ENCODE measurements at regions not wholly inside any gene's neighbourhood (a gene's known extent, or its start where the extent isn't known, plus 50 kb on each side); places are given as distances from the start of the nearest gene placed in this dataset.

DNA sequence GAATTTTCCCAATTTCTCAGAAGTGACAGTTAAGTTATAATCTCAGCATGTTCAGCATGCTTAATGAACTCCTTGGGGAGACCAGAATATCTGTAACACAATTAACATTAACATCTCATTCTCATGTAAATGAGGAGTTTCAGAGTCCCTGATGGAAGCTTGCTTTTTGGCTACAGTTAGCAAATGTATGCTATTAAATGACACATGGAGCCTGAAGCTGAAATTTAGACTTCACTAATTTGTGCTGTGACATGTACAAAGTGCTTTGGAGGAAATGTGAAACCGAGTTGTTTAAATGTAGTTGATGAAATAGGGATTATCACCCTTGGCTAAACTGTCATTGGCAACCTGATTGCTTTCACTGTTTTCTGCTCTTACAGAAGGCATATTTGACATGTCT is 2265.1 kb upstream of the PCDH20 start:
- DNase-seq (ENCODE audit: low spot score): no peak

DNA sequence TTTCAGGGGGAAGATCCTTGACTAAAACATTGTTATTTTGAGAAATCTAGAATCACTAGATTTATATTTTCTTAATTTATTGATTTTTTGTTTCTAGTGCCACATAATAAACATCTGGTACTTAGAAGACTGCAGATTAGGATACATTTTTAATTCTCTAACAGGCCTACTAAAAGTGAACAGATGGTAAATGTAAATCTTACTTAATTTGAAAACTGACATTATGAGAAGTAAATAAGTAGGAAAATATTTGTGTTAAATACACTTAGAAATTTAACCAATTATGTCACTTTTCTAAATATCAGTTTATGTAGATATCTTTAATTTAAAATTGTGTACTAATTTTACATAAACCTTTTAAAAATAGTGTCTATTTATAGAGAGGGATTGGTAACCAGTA is 2255.6 kb upstream of the PCDH20 start:
- DNase-seq (ENCODE audit: low spot score): no peak

DNA sequence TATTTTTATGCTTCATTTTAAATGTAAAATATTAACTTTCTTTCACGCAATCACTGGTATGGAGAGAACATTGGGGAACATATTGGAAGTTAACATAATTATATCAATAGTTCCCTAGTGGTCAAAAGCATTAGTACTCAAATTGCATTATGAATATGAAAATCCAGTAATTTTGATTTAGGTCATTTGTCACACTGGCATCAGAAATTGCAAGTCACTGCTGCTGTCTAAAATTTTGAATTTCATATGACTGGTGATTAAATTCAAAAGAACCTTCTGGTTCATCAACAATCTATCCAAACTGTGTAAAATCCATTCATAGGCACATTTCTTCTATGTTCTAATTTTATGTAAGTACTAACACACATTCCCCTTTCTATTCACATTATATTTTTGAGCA is 2235.7 kb upstream of the PCDH20 start:
- no peak for DNase-seq (ENCODE audit: low spot score)

DNA sequence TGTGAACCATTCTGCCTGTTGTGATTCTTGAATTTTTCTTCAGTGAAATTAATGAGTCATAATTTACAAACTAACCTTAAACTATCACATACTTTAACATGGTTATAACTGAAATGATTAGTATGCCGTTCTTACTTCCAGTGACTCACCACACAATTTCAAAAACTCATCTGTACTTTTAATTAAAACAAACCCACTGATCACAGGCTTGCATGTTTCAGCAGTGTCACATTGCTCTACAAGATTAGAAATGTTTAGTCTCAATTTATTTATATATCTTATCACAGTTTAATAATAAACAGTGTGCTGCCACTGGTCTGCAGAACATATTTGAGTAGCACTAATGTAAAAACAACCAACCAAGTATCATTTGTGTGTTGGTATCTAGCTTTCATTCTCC is 2227.9 kb upstream of the PCDH20 start:
- no peak for DNase-seq (ENCODE audit: low spot score)

DNA sequence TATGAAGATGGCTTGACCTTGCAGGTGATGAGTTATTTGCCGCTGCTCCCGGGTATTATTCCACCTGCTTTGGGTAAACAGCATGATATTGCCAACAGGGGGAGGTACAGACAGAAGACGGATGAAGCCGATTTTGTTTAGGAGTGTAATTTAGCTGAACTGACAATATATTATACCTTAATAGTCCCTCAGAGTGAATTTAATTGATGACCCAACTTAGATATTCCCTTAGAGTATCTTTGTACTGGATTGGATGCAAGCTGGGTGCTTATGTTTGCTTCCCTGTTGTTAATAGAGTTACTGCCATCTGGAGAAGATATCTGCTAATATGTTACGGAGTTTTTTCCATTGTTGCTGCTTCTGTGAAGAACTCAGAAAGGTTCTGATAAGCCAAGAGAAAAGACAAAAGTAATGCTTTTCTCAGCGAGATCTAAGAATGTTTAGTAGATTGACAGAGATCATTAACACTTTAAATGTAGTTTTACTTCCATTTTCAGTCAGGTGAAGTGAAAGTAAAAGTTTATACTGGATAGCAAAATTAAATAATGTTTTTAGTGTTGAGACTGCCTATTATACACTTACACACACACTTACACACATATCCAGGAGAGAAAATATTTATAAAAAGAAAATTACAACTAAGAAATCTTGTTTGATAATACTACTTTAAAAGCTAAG is 2220.8 kb upstream of the PCDH20 start:
- DNase-seq (ENCODE audit: low spot score): no peak

DNA sequence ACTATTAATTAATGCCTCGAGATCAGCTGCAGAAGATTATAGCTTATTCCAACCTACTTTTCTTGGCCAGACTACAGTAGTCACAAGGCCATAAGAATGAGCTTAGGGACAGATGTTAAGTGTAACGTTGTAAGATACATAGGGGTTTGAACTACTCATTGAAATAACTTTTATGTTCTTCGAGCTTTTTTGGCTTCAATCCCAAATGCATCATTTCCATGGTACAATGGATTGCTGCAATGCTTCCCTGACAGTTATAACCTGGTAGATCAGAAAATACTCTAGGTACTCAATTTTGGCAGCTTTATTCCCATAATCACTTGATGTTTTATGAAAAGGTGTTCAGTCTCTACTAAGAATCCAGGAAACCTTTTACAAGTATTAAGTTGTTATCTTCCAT is 2216.7 kb upstream of the PCDH20 start:
- DNase-seq (ENCODE audit: low spot score): no peak

DNA sequence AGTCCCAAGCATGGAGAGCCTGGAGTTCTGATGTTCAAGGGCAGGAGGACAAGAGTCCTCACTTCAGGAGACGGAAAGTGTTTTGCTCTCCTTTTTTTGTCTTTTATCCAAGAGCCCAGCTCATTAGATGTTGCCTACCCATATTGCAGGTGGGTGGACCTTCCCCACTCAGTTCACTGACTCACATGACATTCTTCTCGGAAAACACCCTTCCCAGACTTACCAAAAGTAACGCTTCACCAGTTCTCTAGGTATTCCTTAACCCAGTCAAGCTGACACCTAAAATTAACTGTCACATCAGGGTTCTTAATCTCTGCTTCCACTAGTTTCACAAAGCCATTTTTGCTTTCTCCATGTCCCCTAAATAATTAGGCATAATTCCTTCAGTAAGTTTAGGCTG is 2215.4 kb upstream of the PCDH20 start:
- no peak for DNase-seq (ENCODE audit: low spot score)

DNA sequence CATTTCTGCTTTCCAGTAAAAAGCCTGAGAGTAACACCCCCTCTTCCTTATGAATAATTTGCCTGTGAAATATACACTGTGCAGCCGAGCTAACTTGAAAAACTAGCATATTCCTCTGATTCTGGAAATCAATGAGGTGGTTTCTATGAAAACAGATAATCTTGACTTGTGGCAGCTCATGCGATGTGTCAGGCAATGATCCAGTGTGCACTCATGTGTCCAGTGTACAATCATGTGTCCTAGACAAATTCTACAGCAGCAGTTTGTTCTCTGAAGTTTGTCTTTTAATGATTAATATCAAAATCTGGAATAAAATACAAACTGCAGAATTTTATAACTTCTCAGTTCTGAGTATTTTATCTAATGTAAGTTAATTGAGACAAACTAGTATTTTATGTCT is 2213.9 kb upstream of the PCDH20 start:
- DNase-seq (ENCODE audit: low spot score): no peak

DNA sequence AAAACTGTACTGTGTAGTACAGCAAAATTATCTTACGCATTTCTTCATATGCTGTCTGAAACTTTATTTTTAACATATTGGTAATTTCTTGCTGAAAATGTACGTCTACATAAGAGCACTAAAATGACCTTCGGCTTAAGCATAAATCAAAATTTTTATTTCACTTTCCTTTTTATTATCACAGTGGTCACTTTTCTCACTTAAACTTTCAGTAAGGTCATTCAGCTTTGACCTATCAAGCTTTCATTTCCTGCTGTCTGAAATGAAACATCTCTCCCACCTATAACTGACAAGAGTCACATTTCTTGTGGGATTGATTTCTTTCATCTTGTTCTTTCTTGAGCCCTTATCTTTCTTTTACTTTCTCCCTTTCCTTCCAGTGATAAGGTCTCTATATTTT is 2212.7 kb upstream of the PCDH20 start:
- DNase-seq (ENCODE audit: low spot score): no peak

DNA sequence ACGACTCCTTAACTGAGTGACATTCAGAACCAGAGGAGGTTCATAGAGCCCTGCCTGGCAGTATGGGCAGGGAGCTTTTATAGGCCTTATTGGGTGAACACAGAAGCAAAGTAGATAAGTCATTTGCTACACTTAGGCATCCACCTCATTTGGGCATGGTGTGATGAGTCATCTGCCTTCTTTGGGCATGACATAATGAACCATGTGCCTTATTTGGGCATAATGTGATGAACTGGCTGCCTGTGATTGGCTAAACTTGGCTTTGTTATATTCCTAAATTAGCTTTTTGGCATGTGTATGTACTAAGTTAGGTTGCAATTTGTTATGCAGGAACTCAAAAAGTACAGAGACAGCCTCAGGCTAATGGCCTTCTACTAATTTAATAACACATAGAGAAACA is 2210.2 kb upstream of the PCDH20 start:
- no peak for DNase-seq (ENCODE audit: low spot score)

DNA sequence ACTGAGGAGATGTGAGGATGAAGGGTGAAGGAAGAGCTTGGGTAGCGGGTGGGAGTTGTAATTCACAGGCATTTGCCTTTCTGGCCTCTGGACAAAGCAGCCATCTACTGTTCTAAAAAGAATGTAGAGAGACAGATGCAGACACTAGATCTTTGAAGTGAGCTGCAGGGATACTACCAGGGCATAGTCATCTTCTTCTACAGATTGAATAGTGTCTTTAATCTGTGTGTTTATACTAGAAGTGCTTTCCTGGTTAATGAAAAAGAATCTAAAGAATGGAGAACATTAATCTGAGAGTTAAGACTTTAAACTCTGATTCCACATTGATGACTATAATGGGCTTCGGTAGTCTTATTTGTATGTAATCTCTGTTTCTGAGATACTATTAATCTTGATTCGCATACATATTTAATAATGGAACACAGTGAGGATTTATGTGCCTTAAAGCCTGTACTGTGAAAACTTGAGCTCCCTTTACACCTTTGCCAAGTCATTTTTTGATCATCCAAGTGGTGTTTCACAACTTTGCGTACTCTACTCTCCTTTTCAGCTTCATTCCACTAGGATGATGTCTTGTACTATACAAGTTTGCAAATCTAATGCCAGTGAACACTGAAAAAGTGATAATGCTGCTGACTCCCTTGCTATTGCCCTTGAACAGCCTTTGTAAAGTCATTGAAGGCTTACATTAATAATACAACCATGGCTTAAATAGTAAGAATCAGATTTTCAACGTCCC is 2199.4 kb upstream of the PCDH20 start:
- no peak for DNase-seq (ENCODE audit: low spot score)

DNA sequence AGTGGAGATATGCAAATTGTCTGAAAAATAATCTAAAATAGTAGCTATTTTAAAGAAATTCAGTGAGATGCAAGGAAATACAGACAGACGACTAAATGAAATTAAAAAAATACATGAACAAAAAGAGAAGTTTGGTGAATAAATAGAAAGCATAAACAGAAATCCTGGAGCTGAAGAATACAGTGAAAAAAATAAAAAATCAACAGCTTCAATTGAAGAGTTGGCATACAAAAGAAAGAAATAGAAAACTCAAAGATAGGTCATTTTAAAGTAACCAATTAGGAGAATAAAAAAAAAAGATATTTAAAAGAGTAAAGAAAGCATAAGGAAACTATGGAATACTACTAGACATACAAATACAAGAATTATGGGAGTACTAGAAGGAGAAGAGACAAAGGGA is 2191.5 kb upstream of the PCDH20 start:
- no peak for DNase-seq (ENCODE audit: low spot score)

DNA sequence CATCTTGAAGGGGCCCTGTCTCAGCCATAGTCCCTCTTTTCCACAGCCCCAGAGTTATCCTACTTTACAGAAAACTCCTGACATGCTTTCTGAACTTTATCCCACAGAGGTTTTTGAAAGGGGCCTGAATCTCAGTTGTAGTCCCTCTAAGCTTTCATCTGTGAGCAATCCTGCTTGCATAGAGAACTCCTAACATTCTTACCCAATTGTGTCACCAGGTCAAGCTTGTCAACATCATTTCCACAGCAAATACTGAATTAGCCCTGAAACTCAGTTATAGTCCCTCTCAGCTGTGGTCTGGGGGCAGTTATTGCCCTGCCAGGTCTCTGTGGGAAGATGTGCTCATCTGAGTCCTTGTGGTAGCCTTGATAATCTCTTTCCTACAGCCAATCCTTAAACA is 2190.3 kb upstream of the PCDH20 start:
- DNase-seq (ENCODE audit: low spot score): no peak

DNA sequence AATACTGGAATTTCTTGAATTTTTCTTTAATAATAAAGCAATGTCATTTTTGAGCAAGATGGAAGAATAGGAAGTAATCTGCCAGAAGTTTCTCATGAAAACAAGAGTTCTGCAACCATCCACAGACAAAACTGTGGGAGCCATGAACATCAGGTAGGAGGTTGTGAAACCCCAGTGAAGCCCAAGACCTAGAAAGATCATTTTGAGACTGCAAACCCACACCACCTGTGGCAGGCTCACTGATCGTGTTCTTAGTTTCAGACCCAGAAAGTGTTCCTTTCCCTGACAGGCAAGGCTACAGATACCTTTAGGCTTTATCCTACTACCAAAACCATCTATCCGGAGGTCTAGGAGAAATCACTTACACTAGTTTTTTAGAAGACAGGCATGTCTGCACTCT is 2189.8 kb upstream of the PCDH20 start:
- no peak for DNase-seq (ENCODE audit: low spot score)

DNA sequence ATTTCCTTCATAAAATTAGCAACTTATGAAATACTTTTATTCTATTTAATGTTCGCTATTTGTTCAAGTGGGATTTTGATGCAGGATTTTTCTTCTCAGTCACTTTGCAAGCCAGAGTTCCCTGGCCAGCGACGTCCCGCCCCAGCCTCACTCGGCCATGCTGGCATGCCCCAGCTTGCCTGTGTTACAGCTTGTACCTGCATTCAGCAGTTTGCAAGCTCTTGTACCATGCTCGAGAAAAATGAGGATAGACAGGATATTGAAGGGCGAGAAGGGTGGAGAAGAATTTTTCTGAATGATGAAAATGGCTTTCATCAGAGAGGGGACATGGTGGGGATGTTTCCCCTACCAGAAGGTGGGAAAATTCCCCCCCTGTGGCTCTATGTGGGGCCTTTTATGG is 2180.2 kb upstream of the PCDH20 start:
- DNase-seq (ENCODE audit: low spot score): no peak

DNA sequence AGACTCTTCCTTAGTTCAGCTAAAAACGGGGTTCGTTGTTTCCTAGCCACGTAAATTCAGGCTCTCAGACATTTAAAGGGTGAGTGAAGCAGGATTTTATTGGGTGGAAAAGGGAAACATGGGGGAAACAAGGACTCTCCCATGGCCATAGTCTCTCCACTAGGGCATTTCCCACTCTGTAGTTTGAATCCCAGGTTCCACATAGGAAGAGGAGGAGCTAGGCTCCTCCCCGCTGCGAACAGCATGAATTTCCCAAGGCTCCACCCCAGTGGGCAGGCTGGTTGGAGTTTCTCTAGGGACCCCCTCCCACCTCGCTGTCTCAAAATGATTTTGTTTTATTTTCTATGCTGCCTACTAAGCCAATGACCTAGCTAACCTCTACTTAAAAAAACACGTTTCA is 2170.8 kb upstream of the PCDH20 start:
- no peak for DNase-seq (ENCODE audit: low spot score)

DNA sequence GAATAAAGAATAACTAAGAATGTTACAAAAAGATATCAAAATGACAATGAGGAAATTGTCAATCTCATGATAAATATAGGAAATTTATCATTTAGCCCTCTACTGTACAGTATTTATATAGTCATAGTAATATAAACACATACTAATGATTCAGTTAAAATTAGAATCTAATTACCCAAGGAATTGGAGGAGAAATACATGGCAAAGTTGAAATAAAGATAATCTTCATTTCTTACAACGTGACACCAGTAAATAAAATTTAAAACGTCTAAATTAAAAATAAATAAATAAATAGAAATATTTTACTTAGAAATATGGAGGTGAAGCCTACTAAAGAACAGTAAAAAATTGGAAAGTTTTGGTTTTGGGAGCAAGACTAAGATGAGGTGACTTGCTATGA is 2163.1 kb upstream of the PCDH20 start:
- DNase-seq (ENCODE audit: low spot score): no peak

DNA sequence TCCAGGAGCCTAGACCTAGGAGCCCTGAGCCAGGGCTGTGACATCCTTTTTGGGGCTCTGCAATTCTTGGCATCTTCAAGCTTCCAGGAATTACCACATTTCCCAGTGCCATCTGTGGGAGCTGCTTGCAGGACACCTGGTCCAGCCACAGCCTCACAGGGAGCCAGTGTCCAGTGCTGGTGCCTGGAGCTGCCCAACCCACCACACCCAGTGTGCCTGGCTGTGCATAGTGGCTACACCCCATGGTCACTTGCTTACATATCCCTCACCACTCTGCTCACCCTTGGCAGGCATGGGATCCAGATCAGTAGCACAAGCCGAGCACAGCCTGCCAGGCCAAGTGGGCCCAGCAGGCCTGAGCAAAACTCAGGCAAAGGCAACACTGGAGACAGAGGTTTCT is 2151.4 kb upstream of the PCDH20 start:
- no peak for DNase-seq (ENCODE audit: low spot score)

DNA sequence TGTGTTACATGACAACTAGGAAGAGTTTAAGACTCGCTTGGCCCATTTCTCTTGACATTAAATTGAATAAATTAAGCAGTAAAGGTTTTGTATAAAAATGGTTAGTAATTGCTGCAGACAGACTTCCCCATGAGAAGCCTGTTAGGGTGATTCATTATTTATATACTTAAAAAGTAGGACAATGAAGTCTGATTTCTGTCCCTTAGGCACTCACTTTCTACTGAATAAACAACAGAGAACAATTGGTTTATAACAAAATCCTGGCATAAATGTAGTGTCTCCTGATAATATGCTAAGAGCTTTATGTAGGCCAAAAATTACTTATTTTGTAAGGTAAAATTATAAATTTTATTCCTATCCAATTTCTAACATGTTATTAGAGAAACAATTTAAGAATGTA is 2138.5 kb upstream of the PCDH20 start:
- DNase-seq (ENCODE audit: low spot score): no peak

DNA sequence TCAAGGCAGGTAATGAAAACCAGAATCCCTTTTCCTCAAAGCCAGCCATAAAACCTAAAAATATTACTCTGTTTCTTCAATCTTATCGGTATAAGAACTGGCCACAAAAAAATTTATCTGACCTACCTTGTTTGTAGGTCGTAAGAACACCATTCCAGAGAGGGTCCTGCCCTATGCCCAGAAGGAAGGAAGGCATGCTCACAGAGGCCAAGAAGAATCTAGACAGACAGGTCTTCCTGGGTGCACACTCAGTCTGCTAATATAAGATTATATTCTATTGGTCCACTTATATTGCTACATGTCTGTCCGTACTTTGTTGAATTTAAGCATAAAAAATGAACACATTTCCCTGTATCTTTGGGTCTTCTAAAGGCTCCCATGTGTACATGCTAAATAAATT is 2136.1 kb upstream of the PCDH20 start:
- no peak for DNase-seq (ENCODE audit: low spot score)

DNA sequence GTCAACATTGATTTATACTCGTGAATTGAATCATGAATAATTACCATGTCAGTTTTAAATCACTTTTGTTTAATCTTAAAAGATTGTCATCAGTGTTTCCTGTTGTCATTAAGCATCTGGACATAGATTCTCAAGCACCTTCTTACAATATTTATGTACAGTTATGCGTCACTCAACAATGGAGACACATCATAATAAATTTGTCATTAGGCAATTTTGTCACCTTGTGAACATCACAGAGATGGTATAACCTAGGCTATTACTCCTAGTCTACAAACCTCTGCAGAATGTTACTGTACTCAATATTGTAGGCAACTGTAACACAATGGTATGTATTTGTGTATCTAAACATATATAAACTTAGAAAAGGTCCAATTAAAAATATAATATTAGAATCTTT is 2130.9 kb upstream of the PCDH20 start:
- DNase-seq (ENCODE audit: low spot score): no peak

DNA sequence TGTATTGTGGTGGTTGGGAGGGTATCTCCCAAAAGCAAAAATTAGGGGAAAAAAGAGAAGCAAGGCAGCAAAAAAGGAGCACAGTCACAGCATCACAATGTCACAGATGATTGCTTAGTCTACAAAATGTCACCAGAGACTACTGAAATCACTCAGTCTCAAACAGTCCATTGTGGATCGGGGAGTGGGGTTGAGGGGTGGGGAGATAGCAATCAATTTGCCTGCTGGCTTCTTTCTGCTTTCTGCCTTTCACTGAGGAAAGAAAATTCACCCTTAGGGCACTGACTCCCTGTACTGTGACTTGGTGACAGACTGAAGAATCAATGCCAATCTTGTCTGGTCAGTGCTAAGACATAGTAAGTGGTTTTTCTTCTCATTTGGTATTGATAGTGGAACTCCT is 2127.1 kb upstream of the PCDH20 start:
- no peak for DNase-seq (ENCODE audit: low spot score)

DNA sequence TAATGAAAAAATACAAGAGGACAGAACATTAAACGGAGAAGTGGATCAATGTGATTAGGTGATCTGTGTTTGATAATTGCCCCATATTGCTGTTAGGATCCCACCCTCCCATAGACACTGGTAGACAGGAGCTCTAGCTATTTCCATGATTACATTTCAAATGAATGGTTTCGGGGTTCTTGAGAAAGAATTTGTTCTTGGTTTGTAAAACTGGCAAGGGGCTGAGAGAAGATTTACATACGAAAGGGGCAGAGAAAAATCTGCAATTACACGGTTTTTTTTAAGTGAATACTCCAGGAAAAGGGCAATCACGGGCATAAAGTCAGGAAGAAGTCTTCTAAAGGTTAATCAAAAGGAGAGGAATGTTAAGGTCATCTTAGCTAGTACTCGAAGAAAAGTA is 2125.7 kb upstream of the PCDH20 start:
- no peak for DNase-seq (ENCODE audit: low spot score)

DNA sequence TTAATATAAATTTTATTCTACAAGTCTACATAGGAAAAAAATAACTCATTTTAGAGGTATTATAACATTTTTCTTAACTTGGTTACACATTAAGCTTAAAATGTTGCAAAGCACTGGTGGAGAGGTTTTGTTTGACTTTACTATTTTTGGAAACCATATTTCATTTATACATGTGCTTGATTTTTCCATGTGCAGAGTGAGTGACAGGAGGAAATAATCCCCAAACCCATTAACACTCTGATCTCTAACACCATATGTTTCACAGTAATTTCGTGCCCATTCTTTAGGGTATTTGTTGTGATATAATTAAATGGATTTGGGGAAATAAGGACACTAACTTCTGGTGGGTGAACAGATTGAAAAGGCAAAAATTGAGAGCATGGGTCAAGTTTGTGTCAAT is 2124.4 kb upstream of the PCDH20 start:
- no peak for DNase-seq (ENCODE audit: low spot score)

Measured in COLO829 (cell line).